ENCODE measurements at regions not wholly inside any gene's neighbourhood (a gene's known extent, or its start where the extent isn't known, plus 50 kb on each side); places are given as distances from the start of the nearest gene placed in this dataset.
"Not testable (repeated sequence)": the region's sequence is repeated elsewhere in the genome, so short reads cannot be mapped to it uniquely, and the experiment has no call there.

DNA sequence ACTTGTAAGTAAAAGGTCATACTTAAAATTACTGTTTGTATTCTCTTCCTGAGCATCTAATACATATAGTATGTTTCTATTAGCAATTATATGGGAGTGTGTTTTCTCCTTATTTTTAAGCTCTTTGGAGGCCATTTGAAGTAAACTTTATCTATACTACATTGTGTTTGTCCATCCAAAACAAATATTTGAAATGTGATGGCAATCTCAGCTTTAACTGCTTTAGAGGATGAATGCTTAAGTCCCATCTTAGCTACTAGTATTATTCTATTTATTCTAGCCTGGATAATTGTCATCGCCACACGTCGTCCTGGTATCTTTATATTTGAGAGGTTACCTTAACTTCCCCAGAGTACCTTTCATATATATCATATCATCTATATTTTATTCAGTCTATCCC is 335.8 kb downstream of the NAF1 start:
- Mint-ChIP-seq H3K4me1 (ENCODE audit: low read depth) (no peaks in the 10 kb centered on the region), H3K9me3 (ENCODE audit: low read depth) (peaks cover 2% of the 10 kb centered on the region), H3K4me3 (ENCODE audit: low read depth) (no peak overlapping the region), H3K27me3 (peaks cover 15% of the 10 kb centered on the region), H3K36me3 (ENCODE audit: insufficient read depth) (no peaks in the 10 kb centered on the region), H3K27ac (no peak overlapping the region)
- TF ChIP-seq CTCF (IDR thresholded peaks at IDR 0.05; ENCODE audit: unreplicated experiment): no peak
- no peak for DNase-seq (ENCODE audit: low spot score, unreplicated experiment)

- not testable (repeated sequence) for H3K4me1 Mint-ChIP-seq (ENCODE audit: low read depth); DNase-seq (ENCODE audit: low spot score, unreplicated experiment); H3K9me3 Mint-ChIP-seq (ENCODE audit: low read depth); H3K36me3 Mint-ChIP-seq (ENCODE audit: insufficient read depth); H3K27ac Mint-ChIP-seq; H3K4me3 Mint-ChIP-seq (ENCODE audit: low read depth); H3K27me3 Mint-ChIP-seq
Observed at GRCh38 chr4:162817374-162817773, 349.3 kb downstream of the NAF1 start.

DNA sequence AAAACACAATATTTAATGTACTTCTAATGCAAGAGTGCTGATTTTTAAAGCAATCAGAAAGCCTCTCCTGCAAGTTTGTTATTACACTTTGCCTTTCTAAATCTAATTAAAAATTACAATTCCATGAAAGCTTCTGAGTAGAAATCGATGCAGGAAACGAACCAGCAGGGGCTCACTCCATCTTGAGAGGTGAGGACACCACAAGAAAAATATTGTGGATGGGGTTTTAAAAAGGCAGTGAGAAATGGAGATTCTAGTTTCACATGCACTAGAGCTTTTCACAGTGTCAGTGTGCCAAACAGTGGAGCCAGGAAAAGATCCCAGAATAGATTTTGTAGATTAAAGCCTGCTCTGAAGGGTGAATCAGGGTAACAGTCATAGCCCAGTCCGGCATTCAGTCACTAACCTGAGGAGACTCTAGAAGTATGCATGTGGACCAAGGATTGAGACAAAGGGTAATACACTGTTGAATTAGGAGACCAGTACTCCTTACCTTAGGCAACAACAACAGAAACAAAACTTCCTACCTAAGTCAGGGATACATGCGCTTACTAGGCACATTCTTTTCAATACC is 362.3 kb downstream of the NAF1 start:
- DNase-seq (ENCODE audit: low spot score, unreplicated experiment): no peak

DNA sequence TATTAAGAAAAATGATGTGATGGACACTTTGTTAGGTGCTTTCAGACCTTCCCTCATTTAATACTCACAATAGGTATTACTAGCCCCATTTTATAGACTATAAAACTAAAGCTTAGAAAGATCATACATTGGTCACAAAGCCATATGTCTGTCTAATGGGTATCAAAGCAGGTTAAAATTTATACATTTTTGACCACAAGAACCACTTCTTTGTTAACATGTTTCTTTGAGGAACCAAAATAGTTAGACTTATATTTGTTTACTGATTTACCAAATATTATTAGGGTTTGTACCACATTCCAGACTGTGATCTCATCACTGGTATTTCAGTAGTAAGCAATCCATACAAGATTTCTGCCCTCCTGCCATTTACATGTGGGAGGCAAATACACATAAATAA is 363.3 kb downstream of the NAF1 start:
- H3K27me3 Mint-ChIP-seq: no peaks in the 10 kb centered on the region

More for the DNA sequence above, 362.3 kb downstream of the NAF1 start:
- peaks cover 5% of the 10 kb centered on the region for H3K9me3 Mint-ChIP-seq (ENCODE audit: low read depth)
- no peak overlapping the region for H3K4me3 Mint-ChIP-seq (ENCODE audit: low read depth)
- H3K36me3 Mint-ChIP-seq (ENCODE audit: insufficient read depth): no peaks in the 10 kb centered on the region
- H3K27me3 Mint-ChIP-seq: no peaks in the 10 kb centered on the region
- H3K27ac Mint-ChIP-seq: no peak overlapping the region
- TF ChIP-seq CTCF (IDR thresholded peaks at IDR 0.05; ENCODE audit: unreplicated experiment): no peak
- H3K4me1 Mint-ChIP-seq (ENCODE audit: low read depth): peaks cover 2% of the 10 kb centered on the region

GRCh38 chr4:162797108-162797507 is 369.6 kb downstream of the NAF1 start:
- Mint-ChIP-seq H3K27me3 (no peaks in the 10 kb centered on the region), H3K4me1 (ENCODE audit: low read depth) (no peaks in the 10 kb centered on the region), H3K4me3 (ENCODE audit: low read depth) (no peak overlapping the region), H3K27ac (no peak overlapping the region), H3K9me3 (ENCODE audit: low read depth) (peaks cover 5% of the 10 kb centered on the region), H3K36me3 (ENCODE audit: insufficient read depth) (no peaks in the 10 kb centered on the region)
- TF ChIP-seq CTCF (IDR thresholded peaks at IDR 0.05; ENCODE audit: unreplicated experiment): no peak
- DNase-seq (ENCODE audit: low spot score, unreplicated experiment): no peak

More for the DNA sequence above, 363.3 kb downstream of the NAF1 start:
- no peak overlapping the region for H3K27ac Mint-ChIP-seq
- no peak overlapping the region for H3K4me3 Mint-ChIP-seq (ENCODE audit: low read depth)
- peaks cover 2% of the 10 kb centered on the region for H3K4me1 Mint-ChIP-seq (ENCODE audit: low read depth)
- H3K9me3 Mint-ChIP-seq (ENCODE audit: low read depth): peaks cover 5% of the 10 kb centered on the region
- TF ChIP-seq CTCF (IDR thresholded peaks at IDR 0.05; ENCODE audit: unreplicated experiment): no peak
- DNase-seq (ENCODE audit: low spot score, unreplicated experiment): no peak
- H3K36me3 Mint-ChIP-seq (ENCODE audit: insufficient read depth): no peaks in the 10 kb centered on the region

DNA sequence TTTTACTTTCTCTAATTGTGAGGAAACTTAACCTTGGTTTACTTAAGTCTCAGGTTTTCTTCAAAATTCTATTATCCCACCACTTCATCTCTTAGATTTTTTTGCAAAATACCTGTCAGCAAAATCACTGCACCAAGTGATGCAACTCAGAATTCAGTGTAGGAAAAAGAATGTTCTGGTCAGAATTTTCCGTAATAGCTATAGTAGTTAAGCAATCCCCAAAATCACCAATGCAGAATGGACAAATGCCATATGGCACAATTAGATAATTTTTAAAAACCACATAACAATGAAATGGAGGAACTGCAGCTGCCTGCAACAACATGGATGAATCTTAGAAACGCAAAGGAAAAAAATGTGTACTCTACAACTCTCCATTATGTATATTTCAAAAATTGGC is 373.1 kb downstream of the NAF1 start:
- Mint-ChIP-seq H3K4me3 (ENCODE audit: low read depth) (no peak overlapping the region), H3K27ac (no peak overlapping the region), H3K9me3 (ENCODE audit: low read depth) (no peaks in the 10 kb centered on the region), H3K27me3 (no peaks in the 10 kb centered on the region), H3K4me1 (ENCODE audit: low read depth) (no peaks in the 10 kb centered on the region), H3K36me3 (ENCODE audit: insufficient read depth) (no peaks in the 10 kb centered on the region)
- TF ChIP-seq CTCF (IDR thresholded peaks at IDR 0.05; ENCODE audit: unreplicated experiment): no peak
- no peak for DNase-seq (ENCODE audit: low spot score, unreplicated experiment)

All from progenitor cell of endocrine pancreas (in vitro differentiated cells).